ENCODE measurements at regions not wholly inside any gene's neighbourhood (a gene's known extent, or its start where the extent isn't known, plus 50 kb on each side); places are given as distances from the start of the nearest gene placed in this dataset.

DNA sequence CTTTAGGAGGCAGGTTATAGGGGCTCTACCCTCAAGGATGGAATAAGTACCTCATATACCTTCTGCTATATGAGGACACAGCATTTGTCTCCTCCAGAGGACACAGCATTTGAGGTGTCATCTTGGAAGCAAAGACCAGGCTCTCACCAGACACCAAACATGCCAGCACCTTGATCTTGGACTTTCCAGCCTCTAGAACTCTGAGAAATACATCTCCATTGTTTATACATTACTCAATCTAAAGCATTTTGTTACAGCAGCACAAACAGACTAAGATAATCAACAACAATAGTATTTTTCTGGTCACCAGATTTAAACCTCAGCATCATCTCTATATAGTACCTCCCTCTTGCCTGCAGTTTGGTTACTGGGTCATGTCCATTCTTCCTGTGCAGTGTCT is 237.5 kb upstream of the KLF3 start:
- H3K4me3 ChIP-seq (ENCODE audit: low read depth, low read length): no peak overlapping the region
- no peaks in the 10 kb centered on the region for H3K9me3 ChIP-seq (ENCODE audit: severe bottlenecking)
- H3K27ac ChIP-seq: no peak overlapping the region
- DNase-seq: no peak
- H3K36me3 ChIP-seq: no peaks in the 10 kb centered on the region
- TF ChIP-seq, protein P1, sequence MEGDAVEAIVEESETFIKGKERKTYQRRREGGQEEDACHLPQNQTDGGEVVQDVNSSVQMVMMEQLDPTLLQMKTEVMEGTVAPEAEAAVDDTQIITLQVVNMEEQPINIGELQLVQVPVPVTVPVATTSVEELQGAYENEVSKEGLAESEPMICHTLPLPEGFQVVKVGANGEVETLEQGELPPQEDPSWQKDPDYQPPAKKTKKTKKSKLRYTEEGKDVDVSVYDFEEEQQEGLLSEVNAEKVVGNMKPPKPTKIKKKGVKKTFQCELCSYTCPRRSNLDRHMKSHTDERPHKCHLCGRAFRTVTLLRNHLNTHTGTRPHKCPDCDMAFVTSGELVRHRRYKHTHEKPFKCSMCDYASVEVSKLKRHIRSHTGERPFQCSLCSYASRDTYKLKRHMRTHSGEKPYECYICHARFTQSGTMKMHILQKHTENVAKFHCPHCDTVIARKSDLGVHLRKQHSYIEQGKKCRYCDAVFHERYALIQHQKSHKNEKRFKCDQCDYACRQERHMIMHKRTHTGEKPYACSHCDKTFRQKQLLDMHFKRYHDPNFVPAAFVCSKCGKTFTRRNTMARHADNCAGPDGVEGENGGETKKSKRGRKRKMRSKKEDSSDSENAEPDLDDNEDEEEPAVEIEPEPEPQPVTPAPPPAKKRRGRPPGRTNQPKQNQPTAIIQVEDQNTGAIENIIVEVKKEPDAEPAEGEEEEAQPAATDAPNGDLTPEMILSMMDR (IDR thresholded peaks at IDR 0.05; ENCODE audit: low read depth, low read length): no peak
- no peaks in the 10 kb centered on the region for H3K27me3 ChIP-seq (ENCODE audit: insufficient read depth, low read depth, severe bottlenecking)

DNA sequence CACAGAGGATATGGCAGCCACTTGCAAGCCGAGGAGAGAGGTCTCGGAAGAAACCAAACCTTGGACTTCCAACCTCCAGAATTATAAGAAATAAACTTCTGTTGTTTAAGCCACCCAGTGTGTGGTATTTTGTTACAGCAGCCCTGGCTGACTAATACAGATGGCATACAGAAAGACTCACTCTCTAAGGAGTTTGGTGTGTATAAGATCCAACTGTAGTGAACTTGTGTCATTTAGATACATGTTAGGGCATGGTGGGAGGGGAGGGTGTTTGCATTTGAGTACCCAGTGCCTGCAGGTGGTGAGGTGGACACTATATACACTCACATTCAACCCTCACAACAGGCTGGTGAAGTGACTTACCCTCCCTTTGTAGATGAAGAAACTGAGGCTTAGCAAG is 233.2 kb upstream of the KLF3 start:
- Histone ChIP-seq H3K36me3 (no peaks in the 10 kb centered on the region), H3K9me3 (ENCODE audit: severe bottlenecking) (peaks cover 5% of the 10 kb centered on the region), H3K4me3 (ENCODE audit: low read depth, low read length) (no peak overlapping the region), H3K27ac (no peak overlapping the region), H3K27me3 (ENCODE audit: insufficient read depth, low read depth, severe bottlenecking) (no peaks in the 10 kb centered on the region)
- DNase-seq: no peak
- TF ChIP-seq, protein P1 (IDR thresholded peaks at IDR 0.05; ENCODE audit: low read depth, low read length): no peak

- TF ChIP-seq, protein P1 (IDR thresholded peaks at IDR 0.05; ENCODE audit: low read depth, low read length): no peak
- no peaks in the 10 kb centered on the region for H3K27me3 ChIP-seq (ENCODE audit: insufficient read depth, low read depth, severe bottlenecking)
- H3K9me3 ChIP-seq (ENCODE audit: severe bottlenecking): peaks cover 10% of the 10 kb centered on the region
- DNase-seq: no peak
- no peak overlapping the region for H3K4me3 ChIP-seq (ENCODE audit: low read depth, low read length)
- H3K36me3 ChIP-seq: no peaks in the 10 kb centered on the region
- no peak overlapping the region for H3K27ac ChIP-seq
These were observed 221.8 kb upstream of the KLF3 start for GRCh38 chr4:38442073-38442788.

DNA sequence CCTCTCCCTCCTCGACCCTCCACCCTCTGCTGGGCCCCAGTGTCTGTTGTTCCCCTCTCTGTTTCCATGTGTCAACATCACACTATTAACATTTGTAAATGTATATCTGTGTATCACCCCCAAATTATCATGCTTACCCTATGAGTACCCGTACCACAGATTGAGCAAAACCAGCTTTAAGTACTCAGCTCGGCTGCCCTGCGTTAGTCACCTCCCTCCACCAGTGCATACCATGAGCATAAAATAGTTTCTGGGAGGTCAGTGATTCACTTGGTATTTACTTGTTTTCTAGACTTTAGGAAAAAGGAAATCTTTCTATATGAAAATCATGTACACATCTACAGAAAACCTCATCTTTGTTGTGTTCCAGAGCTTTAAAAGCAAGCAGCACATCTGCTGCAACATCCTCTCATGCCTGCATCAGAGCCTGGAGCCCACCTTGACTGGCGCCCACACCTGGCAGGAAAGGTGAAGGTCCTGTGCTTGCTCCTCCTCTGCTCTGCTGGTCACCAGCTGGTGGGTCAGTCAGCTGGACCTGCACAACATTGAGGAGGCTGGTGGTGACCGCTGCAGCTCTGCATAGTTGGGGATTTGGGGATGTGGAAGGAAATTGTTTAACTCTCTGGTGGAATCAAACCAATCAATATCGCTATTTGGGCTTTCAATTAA is 214.4 kb upstream of the KLF3 start:
- Histone ChIP-seq H3K9me3 (ENCODE audit: severe bottlenecking) (peaks cover 5% of the 10 kb centered on the region), H3K27ac (no peak overlapping the region), H3K36me3 (no peaks in the 10 kb centered on the region), H3K27me3 (ENCODE audit: insufficient read depth, low read depth, severe bottlenecking) (no peaks in the 10 kb centered on the region), H3K4me3 (ENCODE audit: low read depth, low read length) (no peak overlapping the region)
- no peak for DNase-seq
- TF ChIP-seq, protein P1 (IDR thresholded peaks at IDR 0.05; ENCODE audit: low read depth, low read length): peak; percentile 45

GRCh38 chr4:38452009-38452408 is 212.0 kb upstream of the KLF3 start:
- DNase-seq: no peak
- H3K9me3 ChIP-seq (ENCODE audit: severe bottlenecking): peaks cover 2% of the 10 kb centered on the region
- H3K36me3 ChIP-seq: no peaks in the 10 kb centered on the region
- TF ChIP-seq, protein P1 (IDR thresholded peaks at IDR 0.05; ENCODE audit: low read depth, low read length): no peak
- H3K27ac ChIP-seq: no peak overlapping the region
- H3K27me3 ChIP-seq (ENCODE audit: insufficient read depth, low read depth, severe bottlenecking): no peaks in the 10 kb centered on the region
- no peak overlapping the region for H3K4me3 ChIP-seq (ENCODE audit: low read depth, low read length)

Data from WERI-Rb-1 (cell line).